GM18861 (cell line): ENCODE measurements at regions not wholly inside any gene's neighbourhood (a gene's known extent, or its start where the extent isn't known, plus 50 kb on each side); places are given as distances from the start of the nearest gene placed in this dataset.
A peak's percentile ranks its signal among the peaks of the same experiment; 100 is the strongest.
"Not testable (repeated sequence)": the region's sequence is repeated elsewhere in the genome, so short reads cannot be mapped to it uniquely, and the experiment has no call there.

Source experiments
- ATAC-seq: cut with Tn5 transposase; IDR thresholded peaks from one replicate; pipeline ENCODE4 v1.9.1; 2021; ENCODE audit not compliant: unreplicated experiment

DNA sequence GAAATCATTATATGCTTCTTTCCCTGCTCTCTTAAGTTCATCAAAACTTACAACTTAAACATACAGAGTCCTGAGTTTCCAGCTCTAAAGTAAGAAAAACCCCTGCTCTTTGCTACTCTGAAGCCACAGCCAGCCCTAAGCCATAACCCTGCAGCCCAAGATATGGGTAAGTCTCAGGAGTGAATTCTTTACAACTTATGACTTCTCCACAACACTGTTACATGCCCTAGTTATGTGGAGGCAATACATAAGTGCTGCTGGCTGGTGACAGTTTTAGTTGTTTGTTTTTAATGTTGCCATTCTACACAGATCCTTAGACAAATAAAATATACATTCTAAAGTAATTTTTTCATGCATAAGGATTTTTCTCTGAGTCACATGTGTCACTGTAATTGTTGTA, 100.2 kb downstream of the FBXO8 start:
- no peak for ATAC-seq

DNA sequence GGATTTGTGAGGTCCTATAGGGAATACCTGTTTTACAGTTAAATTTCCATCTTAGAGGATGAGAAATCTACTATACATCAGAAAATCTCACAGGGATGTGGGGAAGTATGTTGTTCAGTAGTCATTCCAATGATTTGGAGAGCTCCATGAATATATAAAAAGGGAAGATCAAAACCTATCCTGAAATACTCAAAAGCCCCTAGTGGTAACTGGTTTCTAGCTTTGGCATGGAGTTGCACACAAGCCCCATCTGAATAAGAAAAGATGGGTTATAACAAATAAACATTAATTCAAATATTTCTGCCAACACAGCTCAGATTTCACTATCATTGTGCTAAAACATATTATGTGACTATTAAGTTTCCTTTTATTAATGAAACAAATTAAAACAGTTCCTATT, 101.6 kb downstream of the FBXO8 start:
- ATAC-seq, result no peak

DNA sequence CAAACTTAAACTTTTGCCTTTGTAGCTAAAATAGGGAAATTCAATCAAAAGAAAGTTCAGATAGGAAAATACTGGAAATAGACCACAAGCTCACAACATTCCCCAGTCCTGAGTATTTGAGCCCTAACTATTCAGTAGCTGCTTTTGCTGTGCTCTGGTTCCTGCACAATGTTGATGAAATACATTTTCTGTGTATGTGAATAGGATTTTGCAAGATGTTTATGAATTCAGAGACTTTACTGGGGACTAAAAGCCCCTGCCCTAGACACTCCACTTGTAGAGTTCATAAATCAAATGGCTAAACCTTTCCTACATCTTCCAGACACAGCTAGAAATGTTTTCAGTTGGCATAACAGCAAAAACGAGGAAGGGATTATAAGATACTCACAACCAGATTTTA, 105.9 kb downstream of the FBXO8 start:
- no peak for ATAC-seq

DNA sequence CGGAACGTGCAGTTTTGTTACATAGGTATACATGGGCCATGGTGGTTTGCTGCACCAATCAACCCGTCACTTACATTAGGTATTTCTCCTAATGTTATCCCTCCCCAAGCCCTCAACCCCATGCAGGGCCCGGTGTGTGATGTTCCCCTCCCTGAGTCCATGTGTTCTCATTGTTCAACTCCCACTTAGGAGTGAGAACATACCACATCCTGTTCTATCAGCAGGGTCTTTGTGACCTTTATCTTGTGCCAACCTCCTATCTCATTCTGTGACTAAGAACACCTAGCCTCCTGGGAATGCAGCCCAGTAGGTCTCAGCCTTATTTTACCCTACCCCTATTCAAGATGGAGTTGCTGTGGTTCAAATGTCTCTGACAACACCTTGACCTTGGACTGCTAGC, 107.6 kb downstream of the FBXO8 start:
- ATAC-seq, result not testable (repeated sequence)

DNA sequence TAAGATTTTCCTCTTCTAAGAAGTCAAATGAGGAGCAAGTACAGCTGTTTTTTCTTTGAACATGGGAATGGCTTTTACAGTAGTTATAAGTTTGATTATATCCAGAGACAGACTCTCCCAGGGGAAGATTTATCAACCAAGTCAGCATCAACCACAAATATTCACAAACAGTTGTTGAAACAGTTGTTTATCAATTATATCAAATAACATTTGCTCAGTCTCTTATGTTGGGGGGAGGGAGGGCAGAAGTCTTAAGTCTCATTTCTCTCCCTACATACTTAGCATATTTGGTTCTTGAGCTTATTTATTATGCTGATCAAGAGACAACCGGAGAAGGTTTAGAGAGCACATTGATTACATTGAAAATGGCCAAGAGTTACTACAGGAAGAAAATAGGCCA, 110.1 kb downstream of the FBXO8 start:
- no peak for ATAC-seq

DNA sequence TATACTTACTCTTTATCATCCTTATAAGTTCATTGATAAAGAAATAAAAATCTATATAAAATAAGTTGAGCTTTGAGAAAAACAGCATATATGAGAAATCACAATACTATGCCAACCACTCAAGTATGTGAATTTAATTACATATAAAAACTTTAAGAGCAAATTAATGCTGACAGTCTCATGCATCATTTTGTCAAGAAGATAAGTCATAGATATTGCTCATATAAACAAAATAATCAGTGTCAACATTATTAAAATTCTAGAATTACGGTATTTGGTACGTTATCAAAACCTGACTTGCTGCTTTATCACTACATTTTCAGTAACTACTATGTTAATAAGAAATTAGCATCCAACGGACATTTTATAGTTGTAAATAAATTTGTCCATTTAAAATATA, 111.2 kb downstream of the FBXO8 start:
- no peak for ATAC-seq

DNA sequence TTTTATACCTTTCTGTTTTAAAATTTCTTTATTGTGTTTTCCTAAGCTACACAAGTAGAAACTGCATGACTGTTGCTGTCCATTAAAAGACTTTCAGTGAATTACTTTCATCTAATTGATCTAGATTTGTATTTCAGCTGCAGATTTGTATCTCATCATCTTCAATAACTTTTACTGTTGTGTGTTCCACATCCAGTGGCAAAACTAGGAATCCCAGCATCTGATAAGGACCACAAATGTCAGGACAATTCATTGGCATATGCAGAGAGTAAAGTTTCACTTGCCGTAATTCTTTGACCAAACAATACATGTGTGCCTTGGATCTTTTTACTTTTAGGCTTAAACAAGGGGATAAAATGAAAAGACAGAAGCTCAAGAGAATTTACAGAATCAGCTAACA, 112.6 kb downstream of the FBXO8 start:
- no peak for ATAC-seq

DNA sequence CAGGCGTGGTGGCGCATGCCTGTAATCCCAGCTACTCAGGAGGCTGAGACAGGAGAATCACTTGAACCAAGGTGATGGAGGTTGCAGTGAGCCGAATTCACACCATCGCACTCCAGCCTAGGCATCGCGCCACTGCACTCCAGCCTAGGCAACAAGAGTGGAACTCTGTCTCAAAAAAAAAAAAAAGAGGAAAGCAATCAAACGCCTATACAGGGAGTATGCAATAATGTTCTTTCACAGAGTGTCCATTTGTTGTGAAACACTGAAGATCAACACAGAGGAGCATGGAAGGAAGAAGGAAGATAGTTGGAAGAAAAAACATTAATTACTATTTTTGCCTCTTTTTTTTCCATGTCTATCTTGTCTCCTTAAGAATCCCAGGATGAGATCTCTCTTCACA, 113.4 kb downstream of the FBXO8 start:
- no peak for ATAC-seq

DNA sequence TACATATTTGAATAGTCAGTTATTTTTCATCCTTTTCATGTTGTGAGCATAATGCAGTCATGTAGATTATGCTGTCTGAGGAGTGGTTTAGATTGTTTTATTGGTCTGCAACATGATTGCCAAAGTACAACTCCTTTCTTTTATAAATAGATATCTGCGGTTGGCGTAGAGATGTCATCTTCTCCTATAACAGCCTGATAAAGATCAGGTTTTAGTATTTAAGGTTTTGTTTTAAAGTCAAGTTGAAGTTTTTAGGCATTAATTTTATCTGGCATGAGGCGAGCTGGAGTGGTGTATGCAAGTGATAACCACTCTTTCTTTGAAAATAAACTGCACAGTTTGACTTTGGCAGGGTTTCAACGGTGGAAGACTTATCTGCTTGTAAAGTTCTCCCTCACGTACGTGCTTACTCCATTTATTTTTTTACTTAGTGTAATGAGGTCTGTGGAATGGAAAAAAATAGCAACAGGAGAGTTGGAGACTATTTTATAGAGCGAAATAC, 126.3 kb downstream of the FBXO8 start:
- ATAC-seq, result no peak

DNA sequence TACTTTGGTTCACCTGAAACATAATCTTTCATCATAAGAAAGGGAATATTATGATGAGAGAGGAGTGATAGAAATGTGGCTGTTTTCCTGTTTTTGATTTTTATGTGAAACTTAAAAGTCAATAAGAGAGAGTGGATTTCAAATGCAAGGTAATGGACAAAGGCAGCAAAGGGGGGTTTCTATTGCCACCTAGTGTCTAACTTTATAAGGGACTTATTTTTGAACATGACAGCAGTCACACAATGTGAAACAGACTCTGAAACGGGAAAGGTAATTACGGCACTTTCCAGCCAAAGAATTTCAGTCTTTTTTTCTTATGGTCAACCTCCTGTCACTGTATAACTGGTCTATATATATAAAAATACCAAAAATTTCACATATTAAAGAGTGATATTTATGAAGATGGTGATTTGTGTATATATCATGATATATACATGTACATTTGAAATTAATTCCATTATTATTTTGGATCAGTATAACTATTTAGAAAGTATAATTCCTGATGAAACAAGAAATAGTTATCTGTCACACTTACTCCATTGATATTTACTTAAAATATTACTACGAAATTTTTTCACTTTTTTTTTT, 127.1 kb downstream of the FBXO8 start:
- ATAC-seq, result peak; percentile 88

DNA sequence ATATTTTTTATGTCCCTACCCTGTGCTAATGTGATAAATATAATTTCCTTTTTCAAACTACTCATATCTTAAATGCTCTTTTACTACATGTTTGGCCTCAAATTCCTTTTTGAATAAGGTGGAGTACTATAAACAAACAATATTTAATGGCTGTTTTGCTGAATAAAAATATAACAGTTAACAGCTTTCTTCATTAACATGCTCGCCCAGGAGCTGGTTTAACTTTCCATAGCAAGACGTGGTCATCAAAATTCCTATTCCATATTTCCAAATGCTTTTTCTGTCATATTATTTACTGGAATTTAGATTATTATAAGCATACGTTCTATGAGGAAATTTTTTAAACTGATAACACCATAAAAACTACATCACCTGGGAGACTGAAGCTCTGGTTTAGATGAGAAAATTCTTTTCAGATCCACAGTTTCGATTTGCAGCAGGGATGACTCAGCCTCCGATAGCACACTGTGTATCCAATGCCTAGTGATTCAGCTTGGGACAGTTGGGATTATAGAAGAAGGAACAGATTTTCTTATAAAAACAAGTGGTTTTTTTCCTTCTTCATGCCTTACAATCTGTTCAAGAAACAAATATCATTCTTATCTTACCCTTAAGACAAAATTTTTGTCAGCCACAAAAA, 129.1 kb downstream of the FBXO8 start:
- no peak for ATAC-seq

DNA sequence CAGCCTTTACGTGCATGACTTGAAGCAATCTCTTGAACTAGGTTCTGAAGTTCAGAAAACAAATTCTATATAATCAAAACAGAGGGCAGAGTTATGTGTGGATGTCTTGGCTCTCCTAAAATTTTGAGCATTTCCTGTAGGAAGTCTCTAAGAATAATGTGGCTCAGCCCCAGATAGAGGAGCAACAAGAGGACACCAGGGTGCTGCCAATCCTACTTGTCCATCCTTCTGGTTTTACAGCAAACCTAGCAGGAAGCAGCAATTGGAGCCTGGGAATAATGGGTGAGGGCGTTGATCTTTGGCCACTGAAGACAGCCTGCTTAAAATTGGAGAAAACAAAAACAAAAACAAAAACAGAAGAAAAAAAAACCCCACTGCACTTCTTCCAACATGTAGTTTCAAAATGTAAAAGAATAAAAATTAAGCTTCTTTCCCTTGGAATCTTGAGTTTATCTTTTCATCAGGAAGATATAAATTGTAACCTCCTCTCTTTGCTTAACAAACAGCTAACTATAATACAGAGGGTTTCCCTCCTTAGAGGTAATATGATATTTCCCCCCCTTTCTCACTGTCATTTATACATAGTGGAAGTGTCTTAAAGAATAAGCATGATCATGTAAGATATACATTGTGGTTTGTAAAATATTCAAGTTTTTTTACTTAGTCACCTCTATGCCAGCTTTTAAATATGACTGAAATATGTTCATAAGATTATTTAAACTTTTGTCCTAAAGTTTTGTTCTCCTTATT, 130.6 kb downstream of the FBXO8 start:
- no peak for ATAC-seq

DNA sequence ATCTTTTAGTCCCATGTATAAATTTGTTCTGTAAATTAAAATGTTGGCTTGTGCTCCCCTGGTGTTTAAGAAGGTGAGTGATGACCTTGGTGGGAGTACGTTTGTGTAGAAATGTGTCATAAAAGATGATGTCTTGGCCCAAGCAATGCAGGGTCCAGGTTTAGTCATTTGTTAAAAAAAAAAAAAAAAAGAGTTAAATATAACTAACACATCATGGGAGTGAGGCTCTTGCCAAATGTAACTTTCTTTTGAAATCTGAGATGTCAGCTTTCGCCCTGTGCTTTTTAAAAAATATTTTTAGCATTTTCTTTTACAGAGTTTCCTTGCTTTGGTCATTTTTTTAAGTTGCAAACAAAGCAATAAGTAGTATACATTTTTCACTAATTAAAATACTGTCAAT, 135.6 kb downstream of the FBXO8 start:
- ATAC-seq, result no peak

DNA sequence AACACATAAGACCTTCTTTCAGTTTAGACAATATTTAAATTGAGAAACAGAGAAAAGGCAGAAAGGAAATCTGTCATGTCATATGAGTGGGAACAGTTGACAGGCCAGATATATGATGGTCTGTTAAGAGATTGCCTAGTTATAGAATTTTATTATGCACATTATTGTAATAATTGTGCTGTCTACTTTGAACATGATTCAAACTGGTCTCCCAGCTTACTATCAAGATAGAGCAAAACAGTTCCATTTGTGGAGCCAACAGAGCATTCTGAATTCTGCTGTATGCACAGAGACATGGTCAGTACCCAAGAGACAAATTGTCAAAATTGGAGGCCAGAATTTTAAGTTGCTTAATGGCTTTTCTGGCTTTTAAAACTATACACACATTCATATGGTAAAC, 139.4 kb downstream of the FBXO8 start:
- no peak for ATAC-seq

DNA sequence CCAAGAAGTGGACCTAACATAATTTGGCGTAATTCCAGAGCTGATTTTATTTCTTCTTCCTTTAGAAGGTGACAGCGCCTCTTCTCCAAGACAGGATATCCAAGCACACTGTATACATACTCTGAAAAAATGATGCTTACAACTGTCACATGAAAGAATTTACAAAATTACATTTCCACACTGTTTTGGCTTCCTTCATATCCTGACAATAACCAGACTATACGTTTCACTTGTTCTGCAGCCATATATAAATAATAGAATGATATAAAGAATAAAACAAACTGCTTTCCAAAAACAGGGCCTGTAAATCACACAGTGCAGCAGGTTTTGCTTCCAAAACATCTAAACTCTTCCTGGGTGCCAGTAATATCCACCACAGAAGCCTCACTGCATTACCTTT, 141.6 kb downstream of the FBXO8 start:
- ATAC-seq, result no peak

DNA sequence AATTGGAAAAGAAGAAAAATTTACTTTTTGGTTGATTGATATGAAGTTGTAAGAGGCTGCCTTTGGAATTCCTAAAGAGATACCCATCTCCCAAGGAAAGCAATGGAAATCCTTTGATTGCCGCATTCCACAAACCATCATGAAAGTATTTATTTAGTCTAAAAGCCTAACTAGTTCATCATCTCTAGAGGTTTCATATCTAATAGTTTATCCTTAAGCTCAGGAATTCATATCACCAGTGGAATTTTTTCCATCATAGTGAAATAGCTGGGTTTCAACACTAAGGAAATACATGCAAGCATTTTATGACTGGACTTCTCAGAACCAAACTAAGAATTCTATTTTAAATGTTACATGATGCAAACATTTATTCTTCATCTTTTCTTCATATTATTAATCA, 144.9 kb downstream of the FBXO8 start:
- no peak for ATAC-seq

DNA sequence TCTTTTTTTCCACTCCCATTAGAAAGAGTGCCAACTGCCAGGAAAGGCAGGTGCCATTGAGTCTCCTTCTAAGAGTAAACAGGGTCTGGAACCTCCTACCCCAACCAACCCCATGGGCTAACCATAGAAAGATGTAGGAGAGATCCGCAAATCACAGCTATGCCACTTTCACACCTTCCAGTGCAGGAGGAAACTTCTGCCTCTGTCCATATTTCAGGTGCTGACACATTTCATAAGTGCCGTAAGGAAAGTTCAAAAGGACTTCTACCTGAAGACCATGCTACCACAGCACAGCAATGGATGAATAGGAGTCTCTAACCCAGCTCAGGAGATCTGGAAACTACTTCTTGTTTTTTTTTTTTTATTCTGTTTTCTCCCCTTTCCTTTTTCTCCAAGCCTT, 145.8 kb downstream of the FBXO8 start:
- ATAC-seq, result no peak

DNA sequence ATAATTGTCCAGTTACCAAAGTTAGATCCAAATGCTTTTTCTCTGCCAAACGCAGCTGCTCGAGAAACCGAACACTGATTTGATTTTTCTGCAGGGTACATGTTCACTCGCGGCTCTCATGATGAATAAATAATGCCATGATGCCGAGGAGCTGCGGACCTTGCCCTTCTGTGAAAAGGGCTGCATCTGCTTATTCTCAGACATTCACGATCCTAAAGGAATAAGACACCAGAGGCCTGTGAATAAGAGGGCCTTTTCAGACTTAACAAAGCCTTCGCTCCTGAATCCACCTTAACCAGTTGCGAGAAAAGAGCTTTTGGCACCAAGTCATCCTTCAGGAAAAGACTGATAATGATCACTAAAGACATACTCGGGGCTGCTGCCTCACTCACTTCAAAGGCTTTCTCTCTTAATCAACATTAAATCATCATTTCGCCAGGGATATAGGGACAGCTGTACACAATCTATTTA, 147.5 kb downstream of the FBXO8 start:
- no peak for ATAC-seq

DNA sequence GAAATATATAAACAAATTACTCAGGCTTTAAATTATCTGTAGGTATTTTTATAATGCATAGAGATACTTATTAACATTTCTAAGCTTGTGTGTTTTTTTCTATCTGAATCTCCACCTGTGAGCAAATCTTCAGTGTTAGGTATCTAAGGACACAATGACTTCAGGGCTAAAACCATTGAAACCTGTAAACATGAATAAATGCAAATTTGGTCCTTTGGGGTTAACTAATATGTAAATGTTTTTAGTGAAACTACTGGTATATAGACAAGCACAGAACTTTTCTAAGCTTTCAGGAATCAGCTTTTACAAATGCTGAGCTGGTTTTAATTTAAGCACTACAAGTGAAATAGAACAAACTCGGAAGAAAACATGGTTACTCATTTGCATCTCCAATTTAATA, 147.9 kb downstream of the FBXO8 start:
- no peak for ATAC-seq

DNA sequence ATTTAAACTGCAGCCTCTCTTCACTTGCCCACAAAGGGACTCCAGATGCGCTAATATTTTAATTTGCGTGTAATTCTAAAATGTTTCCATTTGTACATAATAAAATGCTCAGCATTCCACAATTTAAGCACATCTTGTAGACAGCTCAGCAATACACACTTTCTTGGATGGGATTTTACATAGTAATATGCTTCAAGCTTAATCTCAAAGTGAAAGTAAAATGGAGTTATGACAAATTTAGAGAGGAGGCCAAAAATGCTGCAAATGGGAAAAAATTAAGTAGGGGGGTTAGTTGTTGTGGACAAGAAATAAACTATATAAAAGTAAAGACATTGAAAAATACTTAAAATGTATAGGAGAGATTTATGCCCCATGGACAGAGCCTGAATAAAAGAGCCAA, 149.1 kb downstream of the FBXO8 start:
- ATAC-seq, result no peak

DNA sequence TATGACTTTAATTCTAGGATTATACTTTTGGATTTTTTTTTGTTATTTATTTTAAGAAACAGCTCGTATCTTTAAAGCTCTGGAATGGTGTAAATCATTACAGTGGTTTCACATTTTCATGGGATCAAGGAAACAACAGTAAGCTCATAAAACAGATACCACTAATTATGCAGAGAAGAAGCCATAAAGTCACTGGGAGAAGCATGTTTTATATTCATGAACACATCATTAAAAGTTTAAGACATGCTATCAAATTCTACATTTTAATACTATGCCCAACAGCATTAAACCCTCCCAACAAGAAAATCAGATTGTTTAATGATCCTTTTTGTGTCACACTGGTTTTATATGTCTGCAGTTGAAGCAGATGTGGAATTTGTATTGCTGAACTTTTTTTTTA, 149.9 kb downstream of the FBXO8 start:
- no peak for ATAC-seq

DNA sequence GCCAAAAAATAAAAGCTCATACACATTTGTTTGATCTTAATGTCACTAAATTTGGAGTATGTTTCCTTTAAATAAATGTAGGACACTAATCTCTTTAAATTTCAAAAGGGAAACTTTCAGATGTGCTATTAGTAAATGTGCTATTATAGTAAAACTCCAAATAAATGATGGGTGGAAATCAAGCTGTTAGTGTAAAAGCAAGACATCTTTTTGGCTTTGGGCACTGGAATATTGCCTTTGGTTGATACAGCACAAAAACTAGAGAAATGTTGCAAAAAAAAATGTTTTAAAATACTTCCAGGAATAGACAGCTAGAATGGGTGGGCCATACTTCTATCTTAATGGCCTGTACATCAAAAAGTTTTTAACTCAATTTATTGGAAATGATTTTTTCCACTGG, 151.6 kb downstream of the FBXO8 start:
- ATAC-seq, result no peak
